ENCODE measurements at regions not wholly inside any gene's neighbourhood (a gene's known extent, or its start where the extent isn't known, plus 50 kb on each side); places are given as distances from the start of the nearest gene placed in this dataset.

DNA sequence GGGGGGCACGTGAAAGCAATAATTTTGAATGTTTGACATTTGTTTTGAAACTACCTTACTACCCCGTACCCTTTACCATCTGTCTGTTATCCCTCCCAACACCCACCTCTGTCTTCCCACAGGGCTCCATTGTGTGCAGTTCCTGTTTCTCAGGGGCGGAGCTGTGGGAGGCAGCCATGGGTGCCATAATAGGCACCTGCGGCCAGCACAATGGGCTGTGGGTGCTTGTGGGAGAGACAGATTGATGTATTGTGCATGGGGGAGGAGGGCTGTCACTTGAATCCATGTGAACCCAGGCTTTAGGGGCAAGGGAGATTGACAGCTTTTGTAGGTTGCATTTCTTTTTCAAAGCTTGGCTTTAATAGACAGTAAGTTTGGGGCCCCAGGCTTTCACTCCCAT lies 122.6 kb upstream of the CXorf66 start:
- TF ChIP-seq, protein P1, sequence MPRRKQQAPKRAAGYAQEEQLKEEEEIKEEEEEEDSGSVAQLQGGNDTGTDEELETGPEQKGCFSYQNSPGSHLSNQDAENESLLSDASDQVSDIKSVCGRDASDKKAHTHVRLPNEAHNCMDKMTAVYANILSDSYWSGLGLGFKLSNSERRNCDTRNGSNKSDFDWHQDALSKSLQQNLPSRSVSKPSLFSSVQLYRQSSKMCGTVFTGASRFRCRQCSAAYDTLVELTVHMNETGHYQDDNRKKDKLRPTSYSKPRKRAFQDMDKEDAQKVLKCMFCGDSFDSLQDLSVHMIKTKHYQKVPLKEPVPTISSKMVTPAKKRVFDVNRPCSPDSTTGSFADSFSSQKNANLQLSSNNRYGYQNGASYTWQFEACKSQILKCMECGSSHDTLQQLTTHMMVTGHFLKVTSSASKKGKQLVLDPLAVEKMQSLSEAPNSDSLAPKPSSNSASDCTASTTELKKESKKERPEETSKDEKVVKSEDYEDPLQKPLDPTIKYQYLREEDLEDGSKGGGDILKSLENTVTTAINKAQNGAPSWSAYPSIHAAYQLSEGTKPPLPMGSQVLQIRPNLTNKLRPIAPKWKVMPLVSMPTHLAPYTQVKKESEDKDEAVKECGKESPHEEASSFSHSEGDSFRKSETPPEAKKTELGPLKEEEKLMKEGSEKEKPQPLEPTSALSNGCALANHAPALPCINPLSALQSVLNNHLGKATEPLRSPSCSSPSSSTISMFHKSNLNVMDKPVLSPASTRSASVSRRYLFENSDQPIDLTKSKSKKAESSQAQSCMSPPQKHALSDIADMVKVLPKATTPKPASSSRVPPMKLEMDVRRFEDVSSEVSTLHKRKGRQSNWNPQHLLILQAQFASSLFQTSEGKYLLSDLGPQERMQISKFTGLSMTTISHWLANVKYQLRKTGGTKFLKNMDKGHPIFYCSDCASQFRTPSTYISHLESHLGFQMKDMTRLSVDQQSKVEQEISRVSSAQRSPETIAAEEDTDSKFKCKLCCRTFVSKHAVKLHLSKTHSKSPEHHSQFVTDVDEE (CRISPR knock-in tag; IDR thresholded peaks at IDR 0.05) = no peak
- TF ChIP-seq ZFP30 (CRISPR knock-in tag; IDR thresholded peaks at IDR 0.05) = no peak
- TF ChIP-seq RARB (CRISPR knock-in tag; IDR thresholded peaks at IDR 0.05) = no peak
- TF ChIP-seq TCF4 (CRISPR knock-in tag; IDR thresholded peaks at IDR 0.05; ENCODE audit: borderline replicate concordance) = no peak
- TF ChIP-seq, protein P2, sequence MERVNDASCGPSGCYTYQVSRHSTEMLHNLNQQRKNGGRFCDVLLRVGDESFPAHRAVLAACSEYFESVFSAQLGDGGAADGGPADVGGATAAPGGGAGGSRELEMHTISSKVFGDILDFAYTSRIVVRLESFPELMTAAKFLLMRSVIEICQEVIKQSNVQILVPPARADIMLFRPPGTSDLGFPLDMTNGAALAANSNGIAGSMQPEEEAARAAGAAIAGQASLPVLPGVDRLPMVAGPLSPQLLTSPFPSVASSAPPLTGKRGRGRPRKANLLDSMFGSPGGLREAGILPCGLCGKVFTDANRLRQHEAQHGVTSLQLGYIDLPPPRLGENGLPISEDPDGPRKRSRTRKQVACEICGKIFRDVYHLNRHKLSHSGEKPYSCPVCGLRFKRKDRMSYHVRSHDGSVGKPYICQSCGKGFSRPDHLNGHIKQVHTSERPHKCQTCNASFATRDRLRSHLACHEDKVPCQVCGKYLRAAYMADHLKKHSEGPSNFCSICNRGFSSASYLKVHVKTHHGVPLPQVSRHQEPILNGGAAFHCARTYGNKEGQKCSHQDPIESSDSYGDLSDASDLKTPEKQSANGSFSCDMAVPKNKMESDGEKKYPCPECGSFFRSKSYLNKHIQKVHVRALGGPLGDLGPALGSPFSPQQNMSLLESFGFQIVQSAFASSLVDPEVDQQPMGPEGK (CRISPR knock-in tag; IDR thresholded peaks at IDR 0.05; ENCODE audit: borderline replicate concordance) = no peak
- no peak for TF ChIP-seq TOX (CRISPR knock-in tag; IDR thresholded peaks at IDR 0.05; ENCODE audit: borderline replicate concordance)
- TF ChIP-seq, protein P3, sequence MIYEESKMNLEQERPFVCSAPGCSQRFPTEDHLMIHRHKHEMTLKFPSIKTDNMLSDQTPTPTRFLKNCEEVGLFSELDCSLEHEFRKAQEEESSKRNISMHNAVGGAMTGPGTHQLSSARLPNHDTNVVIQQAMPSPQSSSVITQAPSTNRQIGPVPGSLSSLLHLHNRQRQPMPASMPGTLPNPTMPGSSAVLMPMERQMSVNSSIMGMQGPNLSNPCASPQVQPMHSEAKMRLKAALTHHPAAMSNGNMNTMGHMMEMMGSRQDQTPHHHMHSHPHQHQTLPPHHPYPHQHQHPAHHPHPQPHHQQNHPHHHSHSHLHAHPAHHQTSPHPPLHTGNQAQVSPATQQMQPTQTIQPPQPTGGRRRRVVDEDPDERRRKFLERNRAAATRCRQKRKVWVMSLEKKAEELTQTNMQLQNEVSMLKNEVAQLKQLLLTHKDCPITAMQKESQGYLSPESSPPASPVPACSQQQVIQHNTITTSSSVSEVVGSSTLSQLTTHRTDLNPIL (CRISPR knock-in tag; IDR thresholded peaks at IDR 0.05; ENCODE audit: low read depth) = no peak
- no peak for TF ChIP-seq OSR1 (CRISPR knock-in tag; IDR thresholded peaks at IDR 0.05)
- no peak for TF ChIP-seq ZC3H10 (CRISPR knock-in tag; IDR thresholded peaks at IDR 0.05)
- TF ChIP-seq, protein P4, sequence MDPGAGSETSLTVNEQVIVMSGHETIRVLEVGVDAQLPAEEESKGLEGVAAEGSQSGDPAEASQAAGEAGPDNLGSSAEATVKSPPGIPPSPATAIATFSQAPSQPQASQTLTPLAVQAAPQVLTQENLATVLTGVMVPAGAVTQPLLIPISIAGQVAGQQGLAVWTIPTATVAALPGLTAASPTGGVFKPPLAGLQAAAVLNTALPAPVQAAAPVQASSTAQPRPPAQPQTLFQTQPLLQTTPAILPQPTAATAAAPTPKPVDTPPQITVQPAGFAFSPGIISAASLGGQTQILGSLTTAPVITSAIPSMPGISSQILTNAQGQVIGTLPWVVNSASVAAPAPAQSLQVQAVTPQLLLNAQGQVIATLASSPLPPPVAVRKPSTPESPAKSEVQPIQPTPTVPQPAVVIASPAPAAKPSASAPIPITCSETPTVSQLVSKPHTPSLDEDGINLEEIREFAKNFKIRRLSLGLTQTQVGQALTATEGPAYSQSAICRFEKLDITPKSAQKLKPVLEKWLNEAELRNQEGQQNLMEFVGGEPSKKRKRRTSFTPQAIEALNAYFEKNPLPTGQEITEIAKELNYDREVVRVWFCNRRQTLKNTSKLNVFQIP (CRISPR knock-in tag; IDR thresholded peaks at IDR 0.05; ENCODE audit: borderline replicate concordance, low read depth) = no peak
